Stomach (tissue), 4 donors: ENCODE measurements at regions not wholly inside any gene's neighbourhood (a gene's known extent, or its start where the extent isn't known, plus 50 kb on each side); places are given as distances from the start of the nearest gene placed in this dataset.

Experiments used
- POLR2AphosphoS5 ChIP-seq, 3 donors: sonication (generic); formaldehyde crosslinking; IDR thresholded peaks; one replicate each; pipeline ENCODE4 v1.6.1; 2016; ENCODE audit warnings: antibody characterized with exemption in 3 of 3
- TF ChIP-seq, protein P1 (sequence below), 7 experiments: fragments of 450-650 bp in 4 of 7; fragments of 200-600 bp in 3 of 7; sonication (generic) in 3 of 7; IDR thresholded peaks; one replicate each; pipeline ENCODE4 v1.5.1; 2016 to 2019; ENCODE audit warnings: antibody characterized with exemption in 7 of 7, control low read depth in 2 of 7, mild to moderate bottlenecking in 1 of 7

DNA sequence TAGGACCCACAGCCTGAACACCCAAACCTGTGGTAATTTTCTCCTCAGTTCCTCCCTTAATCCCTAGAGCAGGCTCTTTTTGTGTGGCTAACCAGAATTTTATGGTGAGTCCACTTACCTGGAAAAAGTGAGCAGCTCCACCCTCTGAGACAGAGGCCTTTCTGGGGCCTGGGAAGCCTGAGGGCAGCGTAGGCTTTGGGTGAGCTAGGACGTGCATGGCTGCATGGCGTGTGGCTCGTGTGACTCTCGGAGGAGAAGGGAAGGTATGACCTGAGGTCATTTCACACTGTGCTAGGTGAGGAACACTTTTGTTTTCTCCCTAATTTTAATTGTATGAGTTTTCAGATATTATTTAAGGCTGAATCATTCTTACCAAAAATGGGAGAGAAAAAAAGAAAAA is 73.5 kb upstream of the DYNAP start:
- TF ChIP-seq, protein P1, sequence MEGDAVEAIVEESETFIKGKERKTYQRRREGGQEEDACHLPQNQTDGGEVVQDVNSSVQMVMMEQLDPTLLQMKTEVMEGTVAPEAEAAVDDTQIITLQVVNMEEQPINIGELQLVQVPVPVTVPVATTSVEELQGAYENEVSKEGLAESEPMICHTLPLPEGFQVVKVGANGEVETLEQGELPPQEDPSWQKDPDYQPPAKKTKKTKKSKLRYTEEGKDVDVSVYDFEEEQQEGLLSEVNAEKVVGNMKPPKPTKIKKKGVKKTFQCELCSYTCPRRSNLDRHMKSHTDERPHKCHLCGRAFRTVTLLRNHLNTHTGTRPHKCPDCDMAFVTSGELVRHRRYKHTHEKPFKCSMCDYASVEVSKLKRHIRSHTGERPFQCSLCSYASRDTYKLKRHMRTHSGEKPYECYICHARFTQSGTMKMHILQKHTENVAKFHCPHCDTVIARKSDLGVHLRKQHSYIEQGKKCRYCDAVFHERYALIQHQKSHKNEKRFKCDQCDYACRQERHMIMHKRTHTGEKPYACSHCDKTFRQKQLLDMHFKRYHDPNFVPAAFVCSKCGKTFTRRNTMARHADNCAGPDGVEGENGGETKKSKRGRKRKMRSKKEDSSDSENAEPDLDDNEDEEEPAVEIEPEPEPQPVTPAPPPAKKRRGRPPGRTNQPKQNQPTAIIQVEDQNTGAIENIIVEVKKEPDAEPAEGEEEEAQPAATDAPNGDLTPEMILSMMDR (IDR thresholded peaks at IDR 0.05), result no peak
- no peak for TF ChIP-seq POLR2AphosphoS5 (IDR thresholded peaks at IDR 0.05)
